OCI-LY7 (cell line): ENCODE measurements at regions not wholly inside any gene's neighbourhood (a gene's known extent, or its start where the extent isn't known, plus 50 kb on each side); places are given as distances from the start of the nearest gene placed in this dataset.

ENCODE experiments used
- BruUV-seq: library from RNA; stranded (reverse); fragments of 400-500 nt; replicated peaks from 2 replicates; lab custom pipeline; 2021; lab: Mats Ljungman, UMichigan
- CTCF ChIA-PET: fragments of 300-600 bp; sonication (Branson Sonifier 250); formaldehyde crosslinking; loops from one replicate; lab custom pipeline; 2022; ENCODE audit warnings: antibody characterized with exemption; ENCODE audit not compliant: unreplicated experiment; lab: Charles Lee
- POLR2A ChIA-PET: fragments of 300-600 bp; sonication (Branson Sonifier 250); formaldehyde crosslinking; loops from one replicate; lab custom pipeline; 2022; ENCODE audit warnings: antibody characterized with exemption; lab: Charles Lee
- DNase-seq: peaks from one replicate; pipeline ENCODE4 v3.0.0-alpha.2; 2015; ENCODE audit warnings: low spot score
- H2AFZ ChIP-seq: fragments of 200-600 bp; sonication (generic), shearing (Covaris generic); 2 replicates; pipeline ENCODE4 v1.6.1; 2014; ENCODE audit warnings: mild to moderate bottlenecking, antibody characterized with exemption, low read length, moderate library complexity
- H3K27ac ChIP-seq: fragments of 200-600 bp; sonication (generic); 2 replicates; pipeline ENCODE4 v1.5.1; 2014; ENCODE audit warnings: mixed run types, low read depth, mild to moderate bottlenecking, moderate library complexity, low read length, inconsistent platforms; ENCODE audit not compliant: poor library complexity, severe bottlenecking
- H3K36me3 ChIP-seq: fragments of 200-600 bp; sonication (generic); 2 replicates; pipeline ENCODE4 v1.6.1; 2014; ENCODE audit warnings: mild to moderate bottlenecking, antibody characterized with exemption, low read length, moderate library complexity, mixed read lengths; ENCODE audit not compliant: insufficient read depth
- H3K4me1 ChIP-seq: fragments of 200-600 bp; sonication (generic); 2 replicates; pipeline ENCODE4 v1.5.1; 2014; ENCODE audit warnings: mild to moderate bottlenecking, low read length; ENCODE audit not compliant: insufficient read depth, poor library complexity, severe bottlenecking
- H3K4me2 ChIP-seq: fragments of 200-600 bp; sonication (generic); 2 replicates; pipeline ENCODE4 v1.6.1; 2014; ENCODE audit warnings: mild to moderate bottlenecking, low read length
- H3K4me3 ChIP-seq: fragments of 200-600 bp; sonication (generic); 2 replicates; pipeline ENCODE4 v1.5.1; 2014; ENCODE audit warnings: mild to moderate bottlenecking, low read depth, low read length; ENCODE audit not compliant: poor library complexity, severe bottlenecking
- H3K79me2 ChIP-seq: fragments of 200-600 bp; sonication (generic); 2 replicates; pipeline ENCODE4 v1.6.1; 2016; ENCODE audit warnings: low read depth, mild to moderate bottlenecking, low read length, moderate library complexity, mixed read lengths; ENCODE audit not compliant: insufficient read depth
- H3K9me2 ChIP-seq: fragments of 200-600 bp; sonication (generic); 2 replicates; pipeline ENCODE4 v1.6.1; 2016; ENCODE audit warnings: mild to moderate bottlenecking, low read length, mixed read lengths; ENCODE audit not compliant: insufficient read depth
- H3K9me3 ChIP-seq: fragments of 200-600 bp; sonication (generic); 2 replicates; pipeline ENCODE4 v1.6.1; 2014; ENCODE audit warnings: mild to moderate bottlenecking, mixed run types, low read length, mixed read lengths
- H4K20me1 ChIP-seq: fragments of 200-600 bp; sonication (generic); 2 replicates; pipeline ENCODE4 v1.6.1; 2014; ENCODE audit warnings: mild to moderate bottlenecking, antibody characterized with exemption, low read length, moderate library complexity, mixed read lengths; ENCODE audit not compliant: insufficient read depth
- EZH2phosphoT487 ChIP-seq: fragments of 200-600 bp; sonication (generic); IDR thresholded peaks from 2 replicates; pipeline ENCODE4 v1.6.1; 2018; ENCODE audit warnings: low read depth, borderline replicate concordance, mild to moderate bottlenecking, mixed run types, antibody characterized with exemption, low read length, moderate library complexity, mixed read lengths
- intact Hi-C: fragments of 100-400 bp; cut with micrococcal nuclease; formaldehyde crosslinking; loops from one replicate; pipeline ENCODE4 v1.10.0; 2022; ENCODE audit not compliant: unreplicated experiment
- TF ChIP-seq, protein P1 (sequence below): fragments of 200-600 bp; sonication (generic); conservative IDR thresholded peaks from 2 replicates; pipeline ENCODE4 v1.5.1; 2014; ENCODE audit warnings: mild to moderate bottlenecking, antibody characterized with exemption, low read length, moderate library complexity, mixed read lengths

- Histone ChIP-seq H3K9me3 (no peaks in the 10 kb centered on the region), H3K36me3 (no peaks in the 10 kb centered on the region), H3K79me2 (no peaks in the 10 kb centered on the region), H3K4me1 (no peaks in the 10 kb centered on the region), H3K9me2 (no peaks in the 10 kb centered on the region), H3K4me3 (no peak overlapping the region), H2AFZ (no peak overlapping the region), H4K20me1 (no peaks in the 10 kb centered on the region; the same call in 1 of the 2 replicates), H3K4me2 (no peak overlapping the region), H3K27ac (no peak overlapping the region)
- ChIA-PET CTCF (no interaction called here), POLR2A (no interaction called here)
- no peak for TF ChIP-seq EZH2phosphoT487
- TF ChIP-seq, protein P1, sequence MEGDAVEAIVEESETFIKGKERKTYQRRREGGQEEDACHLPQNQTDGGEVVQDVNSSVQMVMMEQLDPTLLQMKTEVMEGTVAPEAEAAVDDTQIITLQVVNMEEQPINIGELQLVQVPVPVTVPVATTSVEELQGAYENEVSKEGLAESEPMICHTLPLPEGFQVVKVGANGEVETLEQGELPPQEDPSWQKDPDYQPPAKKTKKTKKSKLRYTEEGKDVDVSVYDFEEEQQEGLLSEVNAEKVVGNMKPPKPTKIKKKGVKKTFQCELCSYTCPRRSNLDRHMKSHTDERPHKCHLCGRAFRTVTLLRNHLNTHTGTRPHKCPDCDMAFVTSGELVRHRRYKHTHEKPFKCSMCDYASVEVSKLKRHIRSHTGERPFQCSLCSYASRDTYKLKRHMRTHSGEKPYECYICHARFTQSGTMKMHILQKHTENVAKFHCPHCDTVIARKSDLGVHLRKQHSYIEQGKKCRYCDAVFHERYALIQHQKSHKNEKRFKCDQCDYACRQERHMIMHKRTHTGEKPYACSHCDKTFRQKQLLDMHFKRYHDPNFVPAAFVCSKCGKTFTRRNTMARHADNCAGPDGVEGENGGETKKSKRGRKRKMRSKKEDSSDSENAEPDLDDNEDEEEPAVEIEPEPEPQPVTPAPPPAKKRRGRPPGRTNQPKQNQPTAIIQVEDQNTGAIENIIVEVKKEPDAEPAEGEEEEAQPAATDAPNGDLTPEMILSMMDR: no peak
- no TSS peak for BruUV-seq
- DNase-seq: no peak
- intact Hi-C loops: no loop called here
Observed at GRCh38 chr2:122021941-122022340, 266.5 kb downstream of the TSN start.

DNA sequence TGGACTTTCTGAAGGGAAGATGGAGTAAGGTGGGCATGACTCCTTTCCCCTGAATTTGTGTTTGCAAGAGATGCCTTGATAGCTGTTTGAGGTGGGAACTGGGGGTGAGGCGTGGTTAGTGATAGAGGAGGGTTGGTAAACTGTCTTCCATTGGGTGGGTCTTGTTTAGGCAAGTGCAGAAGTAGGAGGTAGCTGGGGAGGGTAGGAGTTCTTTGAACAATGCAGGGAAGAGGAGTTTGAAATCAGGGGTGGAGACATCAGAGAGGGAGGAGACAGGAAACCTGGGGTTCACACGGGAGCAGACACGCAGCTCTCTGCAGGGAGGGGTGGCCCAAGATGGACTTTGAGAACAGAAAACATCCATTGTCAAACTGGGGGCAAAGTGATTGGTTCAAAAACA lies 267.1 kb downstream of the TSN start:
- POLR2A ChIA-PET: no interaction called here

More for the DNA sequence above, 267.1 kb downstream of the TSN start:
- Histone ChIP-seq H3K4me3 (no peak overlapping the region), H3K9me3 (no peaks in the 10 kb centered on the region), H2AFZ (no peak overlapping the region), H3K9me2 (no peaks in the 10 kb centered on the region), H3K4me1 (no peaks in the 10 kb centered on the region), H3K79me2 (no peaks in the 10 kb centered on the region), H3K4me2 (no peak overlapping the region), H3K36me3 (no peaks in the 10 kb centered on the region), H4K20me1 (no peaks in the 10 kb centered on the region; the same call in 1 of the 2 replicates), H3K27ac (no peak overlapping the region)
- intact Hi-C loops: no loop called here
- no peak for DNase-seq
- no TSS peak for BruUV-seq
- CTCF ChIA-PET: no interaction called here
- TF ChIP-seq, protein P1: no peak
- no peak for TF ChIP-seq EZH2phosphoT487
